Islet precursor cell (in vitro differentiated cells): ENCODE measurements at regions not wholly inside any gene's neighbourhood (a gene's known extent, or its start where the extent isn't known, plus 50 kb on each side); places are given as distances from the start of the nearest gene placed in this dataset.
"Not testable (repeated sequence)": the region's sequence is repeated elsewhere in the genome, so short reads cannot be mapped to it uniquely, and the experiment has no call there.

Experiments used
- DNase-seq: peaks from one replicate; pipeline ENCODE4 v3.0.0-alpha.2; 2018

DNA sequence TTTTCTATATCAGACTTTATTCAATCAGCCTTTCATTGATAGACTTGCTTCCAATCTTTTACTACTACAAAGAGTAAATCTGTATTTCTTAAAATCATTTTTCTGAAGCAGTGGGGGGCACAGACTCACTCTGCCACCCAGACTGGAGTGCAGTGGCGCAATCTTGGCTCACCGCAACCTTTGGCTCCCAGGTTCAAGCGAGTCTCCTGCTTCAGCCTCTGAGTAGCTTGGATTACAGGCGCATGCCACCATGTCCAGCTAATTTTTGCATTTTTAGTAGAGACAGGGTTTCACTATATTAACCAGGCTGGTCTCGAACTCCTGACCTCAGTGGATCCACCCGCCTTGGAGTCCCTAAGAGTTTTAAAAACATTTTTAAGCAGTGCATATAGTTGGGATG lies 270.6 kb upstream of the REG3G start:
- DNase-seq = no peak

DNA sequence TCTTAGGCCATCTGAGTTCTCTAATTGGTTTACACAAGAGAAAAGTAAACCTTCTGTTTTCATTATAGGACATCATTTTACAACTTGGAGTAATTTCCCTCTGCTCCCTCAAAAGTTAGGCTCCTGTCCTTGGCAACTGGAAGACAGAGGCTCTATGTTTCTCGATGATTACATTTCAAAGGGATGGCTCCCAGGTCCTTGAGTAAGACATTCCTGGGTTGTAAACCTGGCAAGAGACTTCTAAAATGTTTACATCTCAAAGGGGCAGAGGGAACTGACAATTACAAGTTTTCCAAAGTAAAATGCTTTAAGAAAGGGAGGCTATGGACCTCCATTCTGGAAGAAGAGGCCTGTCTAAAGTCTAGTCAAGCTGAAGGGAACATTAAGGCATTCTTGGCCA lies 268.3 kb upstream of the REG3G start:
- no peak for DNase-seq

DNA sequence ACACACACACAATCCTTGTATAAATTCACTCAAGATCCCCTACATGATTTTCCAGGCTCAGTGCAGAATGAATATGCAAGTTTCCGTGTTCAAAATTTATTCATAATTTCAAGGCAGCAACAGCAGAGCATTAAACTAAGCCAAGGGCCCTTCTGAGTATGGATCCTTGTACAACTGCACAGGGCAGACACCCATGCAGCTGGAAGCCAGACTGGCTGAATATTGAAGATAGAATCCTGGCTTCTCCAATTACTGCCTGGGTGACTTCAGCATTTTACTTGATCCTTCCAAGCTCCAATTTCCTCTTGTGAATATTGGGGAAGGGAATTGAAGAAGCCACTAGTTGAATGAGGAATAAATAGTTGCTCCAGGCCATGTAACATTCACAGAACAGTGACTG lies 267.9 kb upstream of the REG3G start:
- no peak for DNase-seq

GRCh38 chr2:78758765-78759164 lies 266.7 kb upstream of the REG3G start:
- not testable (repeated sequence) for DNase-seq

GRCh38 chr2:78766459-78766858 lies 259.0 kb upstream of the REG3G start:
- DNase-seq = no peak

DNA sequence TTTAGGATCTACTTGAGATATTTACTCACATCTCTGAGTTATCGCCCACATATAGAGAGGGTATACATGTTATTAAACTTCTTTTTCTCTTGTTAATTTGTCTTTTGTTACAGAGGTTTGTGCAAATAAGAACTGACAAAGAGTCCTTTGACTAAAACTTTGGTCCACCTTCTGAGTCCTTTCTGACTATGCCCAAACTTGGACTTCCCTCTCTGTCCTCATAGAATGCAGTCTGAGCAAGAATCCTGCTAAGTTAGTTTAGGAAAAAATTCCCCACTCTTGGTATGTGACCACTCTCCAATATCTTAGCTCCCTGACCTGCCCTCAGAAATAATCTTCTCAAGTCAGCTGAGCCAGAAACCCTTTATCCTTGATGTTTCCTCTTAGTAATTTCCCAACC lies 257.5 kb upstream of the REG3G start:
- no peak for DNase-seq

GRCh38 chr2:78775291-78775690 lies 250.2 kb upstream of the REG3G start:
- no peak for DNase-seq

DNA sequence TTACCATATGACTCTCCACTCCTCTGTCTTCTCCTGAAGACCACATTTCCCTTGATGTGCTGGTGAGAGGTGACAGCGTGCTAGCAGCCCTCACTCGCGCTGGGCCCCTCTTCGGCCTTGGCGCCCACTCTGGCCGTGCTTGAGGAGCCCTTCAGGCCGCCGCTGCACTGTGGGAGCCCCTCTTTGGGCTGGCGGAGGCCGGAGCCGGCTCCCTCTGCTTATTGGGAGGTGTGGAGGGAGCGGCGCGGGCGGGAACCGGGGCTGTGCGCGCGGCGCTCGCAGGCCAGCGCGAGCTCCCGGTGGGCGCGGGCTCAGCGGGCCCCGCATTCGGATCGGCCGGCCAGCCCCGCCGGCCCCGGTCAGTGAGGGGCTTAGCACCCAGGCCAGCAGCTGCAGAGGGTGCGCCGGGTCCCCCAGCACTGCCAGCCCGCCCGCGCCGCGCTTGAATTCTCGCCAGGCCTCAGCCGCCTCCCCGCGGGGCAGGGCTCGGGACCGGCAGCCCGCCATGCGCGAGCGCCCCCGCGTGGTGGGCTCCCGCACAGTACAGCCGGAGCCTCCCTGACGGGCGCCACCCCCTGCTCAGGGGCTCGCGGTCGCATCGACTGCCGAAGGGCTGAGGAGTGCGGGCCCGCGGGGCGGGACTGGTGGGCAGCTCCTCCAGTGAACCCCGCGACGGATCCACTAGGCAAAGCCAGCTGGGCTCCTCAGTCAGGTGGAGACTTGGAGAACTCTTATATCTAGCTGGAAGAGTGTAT lies 246.6 kb upstream of the REG3G start:
- DNase-seq = no peak

DNA sequence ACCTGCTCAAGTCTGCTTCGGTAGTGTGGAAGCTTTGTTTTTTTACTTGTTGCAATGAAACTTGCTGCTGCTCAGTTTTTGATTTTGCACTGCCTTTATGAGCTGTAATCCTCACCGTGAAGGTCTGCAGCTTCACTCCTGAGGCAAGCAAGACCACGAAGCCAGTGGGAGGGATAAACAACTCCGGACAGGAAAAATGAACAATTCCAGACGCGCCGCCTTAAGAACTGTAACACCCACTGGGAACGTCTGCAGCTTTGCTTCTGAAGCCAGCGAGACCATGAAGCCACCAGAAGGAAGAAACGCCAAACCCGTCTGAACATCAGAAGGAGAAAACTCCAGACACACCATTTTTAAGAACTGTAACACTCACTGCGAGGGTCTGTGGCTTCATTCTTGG lies 245.7 kb upstream of the REG3G start:
- DNase-seq = no peak

- DNase-seq = no peak
Observed at GRCh38 chr2:78780256-78780655, 245.2 kb upstream of the REG3G start.

GRCh38 chr2:78780864-78781583 lies 244.5 kb upstream of the REG3G start:
- DNase-seq = no peak

DNA sequence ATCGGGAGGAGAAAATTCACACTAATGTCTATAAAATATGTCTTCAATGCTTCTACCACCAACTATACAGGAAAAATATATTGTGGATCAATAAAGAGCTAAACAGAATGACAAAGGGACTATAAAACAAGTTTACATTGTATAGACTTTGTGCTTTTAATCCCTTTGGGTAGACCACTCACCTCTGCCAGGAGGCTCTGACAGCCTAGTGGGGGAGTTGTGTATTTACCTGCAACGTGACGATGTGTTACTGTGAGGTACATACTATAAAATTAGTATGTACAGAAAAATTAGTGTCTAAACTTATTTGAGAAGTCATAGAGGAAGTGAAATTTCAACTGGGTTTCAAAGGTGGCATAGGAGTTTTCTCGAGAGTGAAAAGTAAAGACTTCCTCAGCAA lies 243.3 kb upstream of the REG3G start:
- no peak for DNase-seq

- DNase-seq = no peak
Observed at GRCh38 chr2:78811955-78812610, 213.4 kb upstream of the REG3G start.

- DNase-seq = no peak
Observed at GRCh38 chr2:78814331-78814986, 211.0 kb upstream of the REG3G start.

GRCh38 chr2:78817430-78817829 lies 208.1 kb upstream of the REG3G start:
- no peak for DNase-seq

DNA sequence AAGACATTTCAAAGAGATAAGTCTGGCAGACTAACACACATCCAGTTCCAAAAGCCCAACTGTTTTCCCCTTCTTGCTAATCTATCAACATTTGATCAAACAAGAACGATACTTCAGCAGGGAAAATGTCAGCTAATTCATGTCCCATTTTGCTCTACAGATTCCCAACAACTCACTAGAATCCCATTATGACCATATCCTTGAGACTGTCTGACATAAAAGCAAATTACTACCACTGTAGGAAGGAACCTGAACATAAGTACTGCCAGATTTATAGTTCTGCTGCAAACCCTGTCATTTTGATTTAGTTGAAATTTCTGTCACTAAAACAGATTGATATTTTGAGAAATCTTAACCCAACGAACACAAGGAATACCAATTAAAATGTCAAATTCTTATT lies 193.0 kb upstream of the REG3G start:
- DNase-seq = no peak

GRCh38 chr2:78839259-78839658 lies 186.2 kb upstream of the REG3G start:
- no peak for DNase-seq

- DNase-seq = not testable (repeated sequence)
Observed at GRCh38 chr2:78840311-78840710, 185.2 kb upstream of the REG3G start.

GRCh38 chr2:78845664-78846185 lies 179.8 kb upstream of the REG3G start:
- DNase-seq = no peak

DNA sequence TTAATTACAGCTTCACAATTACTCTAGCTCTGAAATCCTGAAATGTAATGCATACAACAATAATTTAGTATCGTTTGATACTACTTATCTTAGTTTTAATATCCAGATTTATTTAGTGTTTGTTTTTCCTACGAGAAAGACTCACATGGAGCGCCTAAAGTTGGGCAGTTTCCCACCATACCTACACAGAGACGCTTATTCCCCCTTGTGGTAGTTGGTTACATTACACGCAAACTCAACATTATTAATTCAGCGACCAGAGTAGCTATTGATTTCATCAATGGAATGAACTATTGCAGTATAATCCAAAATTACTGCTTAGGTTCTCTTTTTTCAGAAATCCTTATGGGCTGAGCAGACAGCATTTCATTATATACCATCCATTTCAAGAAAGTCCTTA lies 164.0 kb upstream of the REG3G start:
- no peak for DNase-seq

- DNase-seq = no peak
Observed at GRCh38 chr2:78864205-78864604, 161.3 kb upstream of the REG3G start.

GRCh38 chr2:78865667-78866066 lies 159.8 kb upstream of the REG3G start:
- DNase-seq = no peak

- no peak for DNase-seq
Observed at GRCh38 chr2:78870343-78870967, 155.0 kb upstream of the REG3G start.
